Hippocampal formation (tissue), 2 donors: ENCODE measurements at regions not wholly inside any gene's neighbourhood (a gene's known extent, or its start where the extent isn't known, plus 50 kb on each side); places are given as distances from the start of the nearest gene placed in this dataset.
"Not testable (repeated sequence)": the region's sequence is repeated elsewhere in the genome, so short reads cannot be mapped to it uniquely, and the experiment has no call there.

Source experiments
- DNase-seq, 2 donors: peaks; one replicate each; lab custom pipeline; 2025; lab: John Stamatoyannopoulos, UW

- no peak for DNase-seq
Observed at GRCh38 chr22:26970809-26971394, 313.5 kb downstream of the MIAT start.

GRCh38 chr22:26972286-26972685, 314.9 kb downstream of the MIAT start:
- no peak for DNase-seq

GRCh38 chr22:26972915-26973314, 315.5 kb downstream of the MIAT start:
- DNase-seq = not testable (repeated sequence)

GRCh38 chr22:26974034-26974433, 316.6 kb downstream of the MIAT start:
- DNase-seq = no peak

GRCh38 chr22:26974914-26975803, 317.8 kb downstream of the MIAT start:
- DNase-seq = no peak

GRCh38 chr22:26975865-26976264, 318.5 kb downstream of the MIAT start:
- DNase-seq = no peak

- DNase-seq = no peak
Observed at GRCh38 chr22:26977741-26978376, 320.5 kb downstream of the MIAT start.

- DNase-seq = no peak
Observed at GRCh38 chr22:26979294-26979693, 321.9 kb downstream of the MIAT start.

GRCh38 chr22:26981111-26981510, 323.7 kb downstream of the MIAT start:
- no peak for DNase-seq

GRCh38 chr22:26981541-26981940, 324.2 kb downstream of the MIAT start:
- DNase-seq = no peak

- DNase-seq = no peak
Observed at GRCh38 chr22:26983311-26983710, 325.9 kb downstream of the MIAT start.

- no peak for DNase-seq
Observed at GRCh38 chr22:26985206-26985605, 327.8 kb downstream of the MIAT start.

- no peak for DNase-seq
Observed at GRCh38 chr22:26985931-26986782, 328.8 kb downstream of the MIAT start.

- no peak for DNase-seq
Observed at GRCh38 chr22:26986884-26987283, 329.5 kb downstream of the MIAT start.

GRCh38 chr22:26990503-26991189, 333.3 kb downstream of the MIAT start:
- no peak for DNase-seq

GRCh38 chr22:26992556-26992955, 335.2 kb downstream of the MIAT start:
- no peak for DNase-seq

- no peak for DNase-seq
Observed at GRCh38 chr22:26993886-26994285, 336.5 kb downstream of the MIAT start.

- DNase-seq = no peak
Observed at GRCh38 chr22:26994801-26995200, 337.4 kb downstream of the MIAT start.

GRCh38 chr22:26995235-26995634, 337.8 kb downstream of the MIAT start:
- DNase-seq = no peak

- DNase-seq = no peak
Observed at GRCh38 chr22:26996154-26996553, 338.8 kb downstream of the MIAT start.

GRCh38 chr22:26998129-26998528, 340.7 kb downstream of the MIAT start:
- DNase-seq = no peak
